GM21447 (cell line): ENCODE measurements at regions not wholly inside any gene's neighbourhood (a gene's known extent, or its start where the extent isn't known, plus 50 kb on each side); places are given as distances from the start of the nearest gene placed in this dataset.
"Not testable (repeated sequence)": the region's sequence is repeated elsewhere in the genome, so short reads cannot be mapped to it uniquely, and the experiment has no call there.

Experiments used
- ATAC-seq: cut with Tn5 transposase; IDR thresholded peaks from one replicate; pipeline ENCODE4 v1.9.1; 2021; ENCODE audit not compliant: unreplicated experiment

DNA sequence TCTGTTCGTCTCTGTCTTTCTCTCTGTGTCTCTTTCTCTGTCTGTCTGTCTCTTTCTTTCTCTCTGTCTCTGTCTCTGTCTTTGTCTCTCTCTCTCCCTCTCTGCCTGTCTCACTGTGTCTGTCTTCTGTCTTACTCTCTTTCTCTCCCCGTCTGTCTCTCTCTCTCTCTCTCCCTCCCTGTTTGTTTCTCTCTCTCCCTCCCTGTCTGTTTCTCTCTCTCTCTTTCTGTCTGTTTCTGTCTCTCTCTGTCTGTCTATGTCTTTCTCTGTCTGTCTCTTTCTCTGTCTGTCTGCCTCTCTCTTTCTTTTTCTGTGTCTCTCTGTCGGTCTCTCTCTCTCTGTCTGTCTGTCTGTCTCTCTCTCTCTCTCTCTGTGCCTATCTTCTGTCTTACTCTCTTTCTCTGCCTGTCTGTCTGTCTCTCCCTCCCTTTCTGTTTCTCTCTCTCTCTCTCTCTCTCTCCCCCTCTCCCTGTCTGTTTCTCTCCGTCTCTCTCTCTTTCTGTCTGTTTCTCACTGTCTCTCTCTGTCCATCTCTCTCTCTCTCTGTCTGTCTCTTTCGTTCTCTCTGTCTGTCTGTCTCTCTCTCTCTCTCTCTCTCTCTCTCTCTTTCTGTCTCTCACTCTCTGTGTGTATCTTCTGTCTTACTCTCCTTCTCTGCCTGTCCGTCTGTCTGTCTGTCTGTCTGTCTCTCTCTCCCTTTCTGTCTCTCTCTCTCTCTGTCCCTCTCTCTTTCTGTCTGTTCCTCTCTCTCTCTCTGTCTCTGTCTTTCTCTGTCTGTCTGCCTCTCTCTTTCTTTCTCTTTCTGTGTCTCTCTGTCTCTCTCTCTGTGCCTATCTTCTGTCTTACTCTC is 2065.9 kb upstream of the TPTE start:
- not testable (repeated sequence) for ATAC-seq

- not testable (repeated sequence) for ATAC-seq
Measured at GRCh38 chr21:8464403-8465152, 2056.8 kb upstream of the TPTE start.

- ATAC-seq: not testable (repeated sequence)
Measured at GRCh38 chr21:8466642-8467041, 2054.7 kb upstream of the TPTE start.
